Motor neuron (in vitro differentiated cells): ENCODE measurements at regions not wholly inside any gene's neighbourhood (a gene's known extent, or its start where the extent isn't known, plus 50 kb on each side); places are given as distances from the start of the nearest gene placed in this dataset.

Experiments
- ATAC-seq, 8 experiments: fragments of 200-7000 bp; cut with Tn5 transposase; replicated peaks in 6 of 8; 2 replicates each; pipeline ENCODE4 v1.8.0; 2021; ENCODE audit warnings: mild to moderate bottlenecking in 8 of 8, moderate library complexity in 8 of 8
- H3K27ac ChIP-seq, 2 donors: fragments of 250-450 bp; sonication (Bioruptor Pico); 2 replicates each; pipeline ENCODE4 v1.9.0; 2021; ENCODE audit warnings: antibody characterized with exemption in 2 of 2, mild to moderate bottlenecking in 2 of 2, moderate library complexity in 1 of 2
- H3K4me1 ChIP-seq, 2 donors: fragments of 250-450 bp; sonication (Bioruptor Pico); replicated peaks in 1 of 2; 2 replicates each; pipeline ENCODE4 v1.6.1; 2021; ENCODE audit warnings: antibody characterized with exemption in 2 of 2, mild to moderate bottlenecking in 2 of 2, moderate library complexity in 1 of 2
- H3K4me3 ChIP-seq, 5 donors: fragments of 250-450 bp; sonication (Bioruptor Pico); 2 replicates each; pipeline ENCODE4 v1.9.0; 2021; ENCODE audit warnings: antibody characterized with exemption in 5 of 5, mild to moderate bottlenecking in 5 of 5, moderate library complexity in 4 of 5
- WGBS, 10 experiments: fragments of 450-650 bp; shearing (Covaris generic); methylation state at CpG; one replicate each; pipeline ENCODE4 v1.0.0; 2022; 5-methylcytosine and 5-hydroxymethylcytosine counted together
- in situ Hi-C, 9 experiments: fragments of 400-800 bp; cut with MboI; loops; one replicate each; pipeline ENCODE4 v1.15.0; 2021; ENCODE audit warnings: low sequenced_read_pairs in 9 of 9, low pct_unique_long_range_greater_than_20kb in 2 of 9; ENCODE audit not compliant: unreplicated experiment in 9 of 9

GRCh38 chr12:87116780-87117179 is 860.6 kb upstream of the MGAT4C start:
- no peaks in the 10 kb centered on the region for H3K4me1 ChIP-seq
- in situ Hi-C loops = no loop called here
- H3K4me3 ChIP-seq = no peak overlapping the region
- ATAC-seq = no peak
- WGBS, 10 experiments = 8 to 93% (median 80%) methylated on average over 1 to 6 of the region's 6 CpGs; no CpG with 5 or more reads in 1 of the 10 experiments
- H3K27ac ChIP-seq = no peak overlapping the region

DNA sequence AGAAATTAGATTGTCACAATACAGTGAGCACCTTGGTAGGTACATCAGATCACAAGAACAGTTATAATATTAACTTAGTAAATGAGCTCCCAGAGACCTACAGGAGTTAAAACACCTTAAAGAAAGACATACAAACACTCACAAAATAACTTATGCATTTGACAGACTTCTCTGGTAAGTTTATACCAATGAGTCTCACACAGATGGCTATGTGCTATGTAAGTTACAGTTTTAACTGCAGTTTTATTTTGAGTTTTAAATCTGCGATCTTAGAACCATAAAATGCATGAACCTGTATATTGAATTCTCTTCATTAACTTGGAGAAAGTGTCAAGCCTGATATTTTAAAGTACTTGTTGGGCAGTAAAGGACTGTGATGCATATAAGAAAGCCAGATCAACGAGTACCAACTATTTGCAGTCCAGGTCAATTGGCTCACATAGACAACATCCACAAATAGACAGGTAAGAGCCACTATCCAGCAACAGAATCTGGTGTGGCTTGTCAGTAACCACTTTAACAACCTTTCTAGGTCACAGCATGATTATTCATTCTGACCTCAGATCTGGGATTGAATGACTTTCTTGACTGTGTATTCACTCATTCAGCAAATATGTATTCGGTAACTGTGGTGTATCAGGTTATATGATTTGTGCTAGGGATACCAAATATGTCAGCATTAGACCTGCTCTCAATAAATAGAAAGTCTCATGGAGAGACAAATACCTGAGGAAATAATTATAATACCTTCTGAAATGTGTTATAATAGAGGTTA is 856.6 kb upstream of the MGAT4C start:
- WGBS, 10 experiments = 0 to 100% (median 86%) methylated on average over 1 to 3 of the region's 3 CpGs; no CpG with 5 or more reads in 1 of the 10 experiments
- H3K4me3 ChIP-seq = no peak overlapping the region
- in situ Hi-C loops = no loop called here
- ATAC-seq = no peak
- peaks cover 0 to 7% of the 10 kb centered on the region in 2 donors for H3K4me1 ChIP-seq
- no peak overlapping the region for H3K27ac ChIP-seq

- no peak for ATAC-seq
- in situ Hi-C loops = no loop called here
- WGBS, 10 experiments = 4 to 71% (median 50%) methylated on average over 1 to 3 of the region's 3 CpGs
- H3K27ac ChIP-seq = no peak overlapping the region
- H3K4me1 ChIP-seq = peaks cover 0 to 14% of the 10 kb centered on the region in 2 donors
- no peak overlapping the region for H3K4me3 ChIP-seq
These were observed 851.6 kb upstream of the MGAT4C start for GRCh38 chr12:87107766-87108165.

GRCh38 chr12:87107270-87107669 is 851.1 kb upstream of the MGAT4C start:
- 0 to 61% (median 13%) methylated on average over 1 to 3 of the region's 3 CpGs; no CpG with 5 or more reads in 5 of the 10 experiments for WGBS, 10 experiments
- Histone ChIP-seq H3K4me3 (no peak overlapping the region), H3K27ac (no peak overlapping the region), H3K4me1 (peaks cover 0 to 14% of the 10 kb centered on the region in 2 donors)
- in situ Hi-C loops = no loop called here
- peak in 3 of 8 experiments; percentile 66 to 78 (median 74) for ATAC-seq

DNA sequence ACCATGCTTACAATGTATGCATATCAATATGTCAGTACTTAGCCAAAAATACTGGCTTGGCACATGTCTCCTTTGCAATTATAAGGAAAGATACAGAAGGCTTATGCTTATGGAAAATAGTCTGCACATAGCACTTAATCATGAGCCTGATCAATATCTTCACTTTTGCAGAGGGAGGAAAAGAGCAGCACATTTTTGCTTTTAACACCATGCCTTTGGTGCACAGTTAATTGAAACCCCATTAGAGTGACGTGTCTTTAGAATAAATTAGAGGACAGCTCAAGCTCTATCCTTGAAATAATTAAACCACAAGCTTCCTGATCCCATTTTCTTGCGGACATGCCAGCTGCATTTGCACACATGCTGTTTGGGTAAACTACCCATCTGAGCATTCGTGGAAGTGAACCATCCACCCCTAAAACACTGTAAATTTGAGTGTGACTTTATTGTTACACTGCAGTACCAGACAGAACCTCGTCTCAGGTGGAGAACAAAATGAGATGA is 839.9 kb upstream of the MGAT4C start:
- Histone ChIP-seq H3K4me3 (no peak overlapping the region), H3K27ac (no peak overlapping the region), H3K4me1 (peaks cover 0 to 16% of the 10 kb centered on the region in 2 donors)
- ATAC-seq = peak in 5 of 8 experiments; percentile 39 to 75 (median 65)
- in situ Hi-C loops = no loop called here
- WGBS, 10 experiments = 7 to 97% (median 68%) methylated on average over 2 to 4 of the region's 4 CpGs

- in situ Hi-C loops = no loop called here
- no peak overlapping the region for H3K27ac ChIP-seq
- WGBS, 10 experiments = 4 to 100% (median 72%) methylated on average over 1 to 3 of the region's 3 CpGs
- ATAC-seq = no peak
- H3K4me3 ChIP-seq = no peak overlapping the region
- peaks cover 0 to 19% of the 10 kb centered on the region in 2 donors for H3K4me1 ChIP-seq
These were observed 838.2 kb upstream of the MGAT4C start for GRCh38 chr12:87094356-87094755.

GRCh38 chr12:87092421-87092820 is 836.2 kb upstream of the MGAT4C start:
- 0 to 100% (median 95%) methylated on average over 1 of the region's 1 CpG; no CpG with 5 or more reads in 2 of the 10 experiments for WGBS, 10 experiments
- Histone ChIP-seq H3K27ac (no peak overlapping the region), H3K4me1 (peaks cover 0 to 18% of the 10 kb centered on the region in 2 donors), H3K4me3 (no peak overlapping the region)
- in situ Hi-C loops = no loop called here
- no peak for ATAC-seq

DNA sequence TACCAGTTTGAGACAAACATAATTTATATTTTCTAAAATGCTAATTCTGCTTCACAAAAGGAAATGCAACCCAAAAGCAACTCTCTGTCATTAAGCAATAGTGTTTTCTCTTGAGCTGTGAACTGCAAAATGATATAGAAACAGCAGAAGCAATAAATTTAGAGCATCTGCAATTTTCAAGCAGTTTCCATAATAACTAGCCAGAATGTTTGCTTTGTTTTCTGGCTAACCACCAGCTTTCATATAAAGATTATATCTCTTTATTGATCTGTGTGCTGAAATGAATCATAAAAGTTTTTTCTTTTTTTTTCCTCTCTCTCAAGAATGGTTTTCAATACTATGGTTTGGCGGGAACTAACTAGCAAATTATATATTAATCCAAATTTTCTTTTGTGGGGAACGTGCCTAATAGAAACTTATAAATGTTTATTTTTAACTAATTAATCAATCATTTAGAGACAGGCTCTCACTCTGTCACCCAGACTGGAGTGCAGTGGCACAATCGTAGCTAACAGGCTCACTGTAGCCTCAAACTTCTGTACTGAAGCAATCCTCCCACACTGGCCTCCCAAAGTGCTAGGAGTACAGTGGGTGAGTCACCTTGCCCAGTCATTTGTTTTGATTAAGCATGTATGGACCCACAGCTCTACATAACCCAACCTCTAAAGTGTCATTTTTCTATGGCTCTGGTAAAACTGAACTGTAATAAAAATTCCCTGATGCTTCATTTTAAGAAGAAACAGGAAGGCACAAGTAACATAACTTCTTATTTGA is 830.1 kb upstream of the MGAT4C start:
- in situ Hi-C loops = no loop called here
- ATAC-seq = peak in 1 of 8 experiments; percentile 49
- WGBS, 10 experiments = 13 to 100% (median 70%) methylated on average over 1 to 3 of the region's 3 CpGs

DNA sequence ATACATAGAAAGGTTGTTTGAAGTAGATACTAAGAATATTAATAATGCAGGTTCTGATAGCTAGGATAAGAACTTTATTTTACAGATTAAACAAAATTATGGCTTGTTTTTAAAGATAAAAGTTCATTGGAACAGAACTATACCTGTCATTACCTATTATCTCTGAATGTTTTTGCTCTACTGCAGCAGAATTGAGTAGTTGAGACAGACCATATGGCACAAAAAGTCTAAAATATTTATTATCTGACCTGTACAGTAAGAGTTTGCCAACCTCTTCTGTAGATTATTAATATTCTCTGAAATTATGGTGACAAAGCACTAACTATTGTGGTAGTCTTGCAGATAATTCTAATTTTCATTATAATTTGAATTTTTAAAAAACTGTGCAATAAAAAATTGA is 829.1 kb upstream of the MGAT4C start:
- Histone ChIP-seq H3K4me1 (peaks cover 0 to 5% of the 10 kb centered on the region in 2 donors), H3K4me3 (no peak overlapping the region), H3K27ac (no peak overlapping the region)
- in situ Hi-C loops = no loop called here
- ATAC-seq = no peak

More for the DNA sequence above, 830.1 kb upstream of the MGAT4C start:
- Histone ChIP-seq H3K27ac (no peak overlapping the region), H3K4me1 (peaks cover 0 to 7% of the 10 kb centered on the region in 2 donors), H3K4me3 (no peak overlapping the region)

- in situ Hi-C loops = no loop called here
- no peak overlapping the region for H3K27ac ChIP-seq
- peaks cover 0 to 4% of the 10 kb centered on the region in 2 donors for H3K4me1 ChIP-seq
- no peak for ATAC-seq
- 10 to 100% (median 83%) methylated on average over 1 to 2 of the region's 2 CpGs; no CpG with 5 or more reads in 1 of the 10 experiments for WGBS, 10 experiments
- H3K4me3 ChIP-seq = no peak overlapping the region
These were observed 826.6 kb upstream of the MGAT4C start for GRCh38 chr12:87082756-87083155.

GRCh38 chr12:87074781-87075180 is 818.6 kb upstream of the MGAT4C start:
- 0 to 100% (median 83%) methylated on average over 1 to 2 of the region's 2 CpGs for WGBS, 10 experiments
- Histone ChIP-seq H3K4me3 (no peak overlapping the region), H3K4me1 (no peaks in the 10 kb centered on the region), H3K27ac (no peak overlapping the region)
- no peak for ATAC-seq
- in situ Hi-C loops = no loop called here

DNA sequence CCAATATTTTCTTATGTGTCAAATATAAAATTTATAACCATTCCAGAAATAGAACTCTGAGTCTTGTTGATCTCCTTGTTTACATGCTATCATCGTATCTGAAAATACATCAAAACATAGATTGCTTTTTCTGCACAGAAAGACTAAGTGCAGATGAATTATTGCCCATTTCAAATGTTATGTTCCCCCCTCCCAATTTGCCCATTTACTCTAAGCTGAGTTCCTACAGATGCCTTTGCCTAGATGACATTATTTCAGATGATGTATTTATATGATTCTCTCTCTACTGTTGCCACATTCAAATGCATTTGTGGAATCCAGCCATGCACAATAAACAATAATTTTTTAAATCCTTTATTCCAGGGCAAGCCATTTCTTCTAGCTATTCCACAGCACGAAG is 810.1 kb upstream of the MGAT4C start:
- no peak overlapping the region for H3K4me3 ChIP-seq
- in situ Hi-C loops = no loop called here
- ATAC-seq = peak in 5 of 8 experiments; percentile 70 to 98 (median 89)
- no peak overlapping the region for H3K27ac ChIP-seq
- peaks cover 0 to 20% of the 10 kb centered on the region in 2 donors for H3K4me1 ChIP-seq
- WGBS, 10 experiments = 0 to 82% (median 25%) methylated on average over 1 to 2 of the region's 2 CpGs; no CpG with 5 or more reads in 2 of the 10 experiments

DNA sequence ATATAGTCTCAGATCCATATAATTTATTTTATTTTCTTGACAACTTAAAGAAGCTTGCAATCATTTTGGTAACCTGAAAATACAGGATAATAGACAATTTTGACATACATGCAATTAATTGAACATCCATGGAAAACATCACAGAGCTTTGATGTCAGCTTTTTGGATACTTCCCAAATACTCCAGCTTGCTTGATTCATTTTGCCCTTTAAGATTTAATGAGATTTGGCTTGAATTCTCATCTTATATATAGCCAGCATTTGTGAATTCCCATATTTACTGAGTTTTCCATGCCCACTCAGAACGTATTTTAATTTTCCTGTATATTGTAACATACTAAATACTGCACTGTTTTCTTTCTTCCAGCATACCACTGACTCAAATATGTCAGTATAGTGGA is 803.0 kb upstream of the MGAT4C start:
- Histone ChIP-seq H3K4me3 (no peak overlapping the region), H3K27ac (no peak overlapping the region), H3K4me1 (no peaks in the 10 kb centered on the region)
- 0 to 89% (median 67%) methylated on average over 1 of the region's 1 CpG; no CpG with 5 or more reads in 1 of the 10 experiments for WGBS, 10 experiments
- no peak for ATAC-seq
- in situ Hi-C loops = no loop called here
